GM18511 (cell line): ENCODE measurements at regions not wholly inside any gene's neighbourhood (a gene's known extent, or its start where the extent isn't known, plus 50 kb on each side); places are given as distances from the start of the nearest gene placed in this dataset.

Source experiments
- ATAC-seq: cut with Tn5 transposase; IDR thresholded peaks from one replicate; pipeline ENCODE4 v1.9.1; 2021; ENCODE audit warnings: mild to moderate bottlenecking, moderate library complexity; ENCODE audit not compliant: unreplicated experiment

GRCh38 chr10:113457408-113457807 lies 95.4 kb upstream of the HABP2 start:
- ATAC-seq = no peak

- ATAC-seq = no peak
Measured at GRCh38 chr10:113458451-113458850, 94.4 kb upstream of the HABP2 start.

- ATAC-seq = no peak
Measured at GRCh38 chr10:113458944-113459343, 93.9 kb upstream of the HABP2 start.

GRCh38 chr10:113459626-113460280 lies 93.1 kb upstream of the HABP2 start:
- ATAC-seq = no peak

GRCh38 chr10:113463083-113463482 lies 89.8 kb upstream of the HABP2 start:
- ATAC-seq = no peak

- no peak for ATAC-seq
Measured at GRCh38 chr10:113463777-113464176, 89.1 kb upstream of the HABP2 start.

GRCh38 chr10:113469796-113470195 lies 83.1 kb upstream of the HABP2 start:
- ATAC-seq = no peak

- no peak for ATAC-seq
Measured at GRCh38 chr10:113470372-113471240, 82.2 kb upstream of the HABP2 start.

- no peak for ATAC-seq
Measured at GRCh38 chr10:113471241-113471996, 81.4 kb upstream of the HABP2 start.

- no peak for ATAC-seq
Measured at GRCh38 chr10:113473011-113473410, 79.8 kb upstream of the HABP2 start.

- ATAC-seq = no peak
Measured at GRCh38 chr10:113473851-113474250, 79.0 kb upstream of the HABP2 start.

GRCh38 chr10:113474752-113475151 lies 78.1 kb upstream of the HABP2 start:
- no peak for ATAC-seq

GRCh38 chr10:113475381-113475807 lies 77.5 kb upstream of the HABP2 start:
- ATAC-seq = no peak

GRCh38 chr10:113476191-113476590 lies 76.7 kb upstream of the HABP2 start:
- ATAC-seq = no peak

- no peak for ATAC-seq
Measured at GRCh38 chr10:113476673-113477072, 76.2 kb upstream of the HABP2 start.

- ATAC-seq = no peak
Measured at GRCh38 chr10:113477451-113477850, 75.4 kb upstream of the HABP2 start.

GRCh38 chr10:113479346-113480080 lies 73.3 kb upstream of the HABP2 start:
- no peak for ATAC-seq

- no peak for ATAC-seq
Measured at GRCh38 chr10:113480081-113480360, 72.8 kb upstream of the HABP2 start.

GRCh38 chr10:113480851-113481502 lies 71.9 kb upstream of the HABP2 start:
- no peak for ATAC-seq

- ATAC-seq = no peak
Measured at GRCh38 chr10:113484487-113484886, 68.4 kb upstream of the HABP2 start.

- no peak for ATAC-seq
Measured at GRCh38 chr10:113485736-113486135, 67.1 kb upstream of the HABP2 start.
